ENCODE measurements at regions not wholly inside any gene's neighbourhood (a gene's known extent, or its start where the extent isn't known, plus 50 kb on each side); places are given as distances from the start of the nearest gene placed in this dataset.

DNA sequence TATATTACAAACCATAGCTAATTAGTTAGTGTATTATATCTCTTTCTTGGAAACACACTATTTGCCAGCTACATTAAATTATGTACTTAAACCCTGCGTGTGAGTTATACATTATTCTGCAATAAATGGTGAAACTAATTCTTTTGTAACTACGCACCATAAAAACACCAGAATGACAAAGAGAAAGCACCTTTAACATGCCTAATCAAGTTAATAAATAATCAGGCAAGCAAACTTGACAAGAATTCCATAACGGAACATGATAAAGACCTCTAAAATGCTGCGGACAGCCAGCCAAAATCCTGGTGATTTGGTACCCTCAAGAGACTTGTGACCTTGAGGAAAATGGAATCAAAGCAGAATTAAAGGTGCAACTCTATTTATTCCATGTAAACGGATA, 375.3 kb upstream of the KITLG start:
- H3K4me3 ChIP-seq (ENCODE audit: low read length): no peak overlapping the region
- DNase-seq (ENCODE audit: low read depth): no peak
- TF ChIP-seq CTCF (IDR thresholded peaks at IDR 0.05; ENCODE audit: insufficient read depth, low read depth, low read length, missing control alignments): no peak

DNA sequence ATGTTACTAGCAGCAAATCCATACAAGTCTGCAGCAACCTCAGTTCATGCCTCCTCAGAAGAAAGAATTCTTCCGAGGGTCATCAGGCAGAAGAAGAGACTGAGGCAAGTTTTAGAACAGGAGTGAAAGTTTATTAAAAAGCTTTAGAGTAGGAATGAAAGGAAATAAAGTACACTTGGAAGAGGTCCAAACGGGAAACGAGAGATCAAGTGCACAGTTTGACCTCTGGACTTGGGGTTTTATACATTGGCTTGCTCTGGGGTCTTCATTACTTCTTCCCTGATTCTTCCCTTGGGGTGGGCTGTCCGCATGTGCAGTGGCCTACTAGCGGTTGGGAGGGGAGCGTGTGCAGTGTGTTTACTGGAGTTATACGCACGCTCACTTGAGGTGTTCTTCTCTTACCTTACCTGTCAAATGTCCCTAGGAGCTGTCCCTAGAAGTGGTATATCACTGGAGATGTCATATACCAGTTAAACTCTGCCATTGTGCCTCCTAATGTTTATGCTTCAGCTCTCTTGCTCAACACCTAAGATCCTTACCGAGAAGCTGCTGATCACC, 372.8 kb upstream of the KITLG start:
- no peak for DNase-seq (ENCODE audit: low read depth)
- TF ChIP-seq CTCF (IDR thresholded peaks at IDR 0.05; ENCODE audit: insufficient read depth, low read depth, low read length, missing control alignments): no peak

GRCh38 chr12:88952562-88952942, 372.3 kb upstream of the KITLG start:
- no peak for TF ChIP-seq CTCF (IDR thresholded peaks at IDR 0.05; ENCODE audit: insufficient read depth, low read depth, low read length, missing control alignments)
- no peak overlapping the region for H3K4me3 ChIP-seq (ENCODE audit: low read length)
- DNase-seq (ENCODE audit: low read depth): peak; percentile 68

More for the DNA sequence above, 372.8 kb upstream of the KITLG start:
- no peak overlapping the region for H3K4me3 ChIP-seq (ENCODE audit: low read length)

GRCh38 chr12:88951860-88952561, 371.7 kb upstream of the KITLG start:
- DNase-seq (ENCODE audit: low read depth): no peak
- no peak for TF ChIP-seq CTCF (IDR thresholded peaks at IDR 0.05; ENCODE audit: insufficient read depth, low read depth, low read length, missing control alignments)
- H3K4me3 ChIP-seq (ENCODE audit: low read length): no peak overlapping the region

DNA sequence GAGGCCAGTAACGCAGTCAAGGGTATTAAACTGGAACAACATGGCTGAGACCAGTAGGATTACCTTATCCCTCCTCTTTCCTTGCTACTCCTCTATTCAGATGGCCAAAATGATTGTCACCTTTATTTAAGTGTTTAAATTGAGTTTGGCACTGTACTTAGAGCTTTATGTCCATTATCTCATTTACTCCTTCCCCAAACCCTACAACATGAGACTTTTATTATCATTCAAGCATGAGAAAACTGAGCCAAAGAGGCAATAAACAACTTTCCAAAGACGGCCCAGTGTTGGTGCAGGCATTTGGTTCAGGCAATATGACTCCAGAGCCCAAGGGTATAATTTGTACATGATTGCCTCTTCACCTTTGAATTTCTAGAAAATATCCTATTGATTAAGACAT, 370.9 kb upstream of the KITLG start:
- DNase-seq (ENCODE audit: low read depth): no peak
- no peak for TF ChIP-seq CTCF (IDR thresholded peaks at IDR 0.05; ENCODE audit: insufficient read depth, low read depth, low read length, missing control alignments)
- H3K4me3 ChIP-seq (ENCODE audit: low read length): no peak overlapping the region

DNA sequence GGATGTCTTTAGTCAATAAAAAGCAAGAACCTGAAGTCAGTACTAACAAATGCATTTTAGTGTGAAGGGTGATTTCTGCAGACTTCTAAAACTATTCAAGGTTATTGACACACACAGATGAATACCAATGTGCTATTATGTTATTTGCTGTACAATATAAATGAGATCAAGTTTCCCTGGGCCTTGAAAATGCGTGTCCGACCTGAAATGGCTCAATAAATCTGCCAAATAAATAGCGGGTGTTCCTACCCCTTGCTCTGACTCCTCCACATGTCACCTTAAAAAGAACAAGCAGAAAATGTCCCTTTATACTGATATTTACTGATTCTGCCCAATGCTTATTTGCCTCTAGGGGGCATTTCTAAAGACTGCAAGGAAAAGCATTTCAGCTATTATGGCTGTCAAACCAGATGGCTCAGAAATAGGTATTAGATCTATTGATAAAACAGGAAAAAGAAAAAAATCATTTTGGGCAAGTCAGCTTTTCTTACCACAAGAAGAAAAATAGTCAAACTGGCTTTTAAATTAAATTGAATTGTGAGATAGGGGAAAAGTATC, 367.3 kb upstream of the KITLG start:
- TF ChIP-seq CTCF (IDR thresholded peaks at IDR 0.05; ENCODE audit: insufficient read depth, low read depth, low read length, missing control alignments): peak; percentile 3
- DNase-seq (ENCODE audit: low read depth): no peak
- H3K4me3 ChIP-seq (ENCODE audit: low read length): no peak overlapping the region

Data from epithelial cell of esophagus (primary cell).